ENCODE measurements at regions not wholly inside any gene's neighbourhood (a gene's known extent, or its start where the extent isn't known, plus 50 kb on each side); places are given as distances from the start of the nearest gene placed in this dataset.

DNA sequence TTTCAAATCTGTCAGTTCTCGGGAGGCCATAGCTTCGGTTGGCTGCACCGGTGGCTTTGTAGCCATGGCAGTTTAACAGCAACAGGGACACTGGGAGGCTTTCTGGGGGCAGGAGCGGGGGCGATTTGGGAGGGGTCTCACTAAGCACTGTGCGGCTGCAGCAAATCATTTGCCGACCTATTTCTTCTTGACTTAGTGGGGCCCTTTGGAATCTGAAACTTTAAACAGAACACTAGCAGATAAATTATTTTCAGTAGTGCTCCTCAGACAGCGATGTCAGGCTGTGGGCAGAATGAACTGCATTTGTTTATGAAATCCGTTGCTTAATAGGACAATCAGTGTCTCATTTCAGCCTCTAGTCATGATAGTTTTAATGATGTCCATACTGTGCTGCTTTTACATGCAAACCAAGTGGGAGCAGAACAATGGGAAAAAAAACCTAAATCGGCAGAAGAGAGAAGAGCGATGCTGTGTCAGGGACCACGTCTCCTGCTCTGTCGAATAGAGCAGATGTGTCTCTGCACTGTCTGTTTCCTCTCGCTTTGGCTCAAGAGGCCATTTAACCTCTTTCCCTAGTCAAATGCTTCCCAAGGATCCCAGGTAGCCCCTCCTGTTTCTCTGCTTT is 211.9 kb downstream of the OLFM4 start:
- H3K4me3 ChIP-seq (ENCODE audit: low read length), result no peak overlapping the region
- DNase-seq (ENCODE audit: low read depth), result no peak
- no peak for TF ChIP-seq CTCF (conservative IDR thresholded peaks at IDR 0.05; ENCODE audit: low read depth, low read length)

DNA sequence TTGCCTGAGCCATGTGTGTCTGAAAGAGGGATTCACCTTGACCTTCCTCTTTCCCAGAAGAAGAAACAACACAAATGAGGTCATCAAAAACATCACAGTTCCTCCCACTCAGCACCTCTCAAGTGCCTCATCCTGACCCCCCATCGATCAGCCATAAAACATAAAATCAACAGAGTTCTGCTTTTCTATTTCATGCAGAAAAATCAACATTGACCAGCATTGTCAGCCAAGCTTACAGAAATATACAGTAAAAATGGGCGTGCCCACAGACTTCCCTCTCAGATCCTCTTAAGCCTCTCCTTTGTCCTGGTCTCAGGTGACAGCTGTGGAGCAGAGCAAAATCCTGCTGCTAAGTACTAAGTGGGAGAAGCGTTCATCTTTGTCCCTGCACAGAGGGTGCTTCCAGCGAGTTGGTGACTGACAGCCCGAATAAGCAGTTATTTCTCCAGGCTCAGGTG is 213.3 kb downstream of the OLFM4 start:
- TF ChIP-seq CTCF (conservative IDR thresholded peaks at IDR 0.05; ENCODE audit: low read depth, low read length), result no peak
- DNase-seq (ENCODE audit: low read depth), result no peak

DNA sequence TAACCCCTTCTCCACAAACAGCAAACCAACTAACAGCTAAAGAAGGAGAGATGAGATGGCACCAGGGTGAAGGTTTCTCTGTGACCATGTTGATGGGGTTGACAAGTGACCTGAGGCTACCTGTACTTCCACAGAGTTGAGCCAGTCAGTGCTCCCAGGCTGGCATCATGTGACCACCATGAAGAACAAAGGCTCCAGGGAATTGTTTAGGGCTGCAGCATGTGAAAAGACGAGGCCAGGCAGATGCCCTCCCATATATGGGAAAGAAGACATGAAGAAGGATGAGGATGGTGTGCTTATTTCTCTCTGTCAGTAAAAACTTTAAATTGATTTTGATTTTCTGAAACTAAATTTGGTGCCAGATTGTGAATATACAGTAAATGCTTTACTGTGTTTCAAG is 220.6 kb downstream of the OLFM4 start:
- TF ChIP-seq CTCF (conservative IDR thresholded peaks at IDR 0.05; ENCODE audit: low read depth, low read length), result no peak
- no peak overlapping the region for H3K4me3 ChIP-seq (ENCODE audit: low read length)

More for the DNA sequence above, 213.3 kb downstream of the OLFM4 start:
- H3K4me3 ChIP-seq (ENCODE audit: low read length), result no peak overlapping the region

DNA sequence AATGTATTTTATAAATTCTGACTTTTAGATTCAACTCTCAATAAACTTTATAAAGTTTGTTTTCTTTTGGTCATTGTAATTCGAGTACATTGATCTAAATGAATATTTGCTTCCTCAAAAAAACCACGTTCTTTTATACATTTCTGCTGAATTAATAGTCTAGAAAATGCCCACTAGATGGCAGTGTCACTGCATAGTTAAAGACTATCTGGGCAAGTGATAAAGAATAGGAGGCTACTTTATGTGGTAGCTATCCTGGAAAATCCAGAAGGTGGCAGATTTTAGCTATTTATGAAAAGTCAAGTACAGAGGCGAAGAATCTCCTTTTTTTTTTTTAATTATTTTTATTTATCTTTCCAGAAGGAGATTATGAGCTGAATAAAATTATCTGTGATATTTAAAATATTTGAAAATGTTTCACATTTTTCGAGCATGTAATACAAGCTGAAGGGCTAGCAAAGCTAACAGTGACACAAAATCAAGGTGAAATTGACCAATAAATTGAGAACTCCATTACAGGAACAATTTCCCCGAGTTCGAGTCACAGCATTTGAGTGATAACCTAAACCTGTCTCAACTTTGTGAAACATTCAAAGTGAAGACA is 221.8 kb downstream of the OLFM4 start:
- DNase-seq (ENCODE audit: low read depth), result peak; percentile 17
- no peak overlapping the region for H3K4me3 ChIP-seq (ENCODE audit: low read length)
- TF ChIP-seq CTCF (conservative IDR thresholded peaks at IDR 0.05; ENCODE audit: low read depth, low read length), result peak; percentile 71

More for the DNA sequence above, 220.6 kb downstream of the OLFM4 start:
- DNase-seq (ENCODE audit: low read depth), result no peak

DNA sequence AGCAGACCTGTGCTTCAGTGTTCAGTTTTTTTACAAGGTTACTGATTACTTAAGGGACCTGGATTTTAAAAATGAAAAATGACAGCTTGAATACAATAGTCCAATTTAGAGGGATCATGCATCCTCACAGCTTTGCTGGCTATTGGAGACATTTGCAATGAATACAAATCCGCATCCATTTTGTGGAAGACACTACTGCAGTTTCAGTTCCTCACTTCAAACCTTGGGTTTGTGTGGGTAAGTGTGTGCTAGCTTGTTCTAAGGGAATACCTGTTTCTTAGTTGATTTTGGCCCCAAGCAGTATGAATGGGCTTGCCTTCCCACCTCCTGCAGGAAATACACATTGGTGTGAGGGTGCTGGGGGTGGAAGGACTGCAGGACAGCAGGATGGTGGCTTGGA is 222.4 kb downstream of the OLFM4 start:
- DNase-seq (ENCODE audit: low read depth), result no peak
- TF ChIP-seq CTCF (conservative IDR thresholded peaks at IDR 0.05; ENCODE audit: low read depth, low read length), result no peak
- H3K4me3 ChIP-seq (ENCODE audit: low read length), result no peak overlapping the region

- no peak overlapping the region for H3K4me3 ChIP-seq (ENCODE audit: low read length)
- TF ChIP-seq CTCF (conservative IDR thresholded peaks at IDR 0.05; ENCODE audit: low read depth, low read length), result no peak
- DNase-seq (ENCODE audit: low read depth), result no peak
These were observed 225.9 kb downstream of the OLFM4 start for GRCh38 chr13:53254500-53254899.

DNA sequence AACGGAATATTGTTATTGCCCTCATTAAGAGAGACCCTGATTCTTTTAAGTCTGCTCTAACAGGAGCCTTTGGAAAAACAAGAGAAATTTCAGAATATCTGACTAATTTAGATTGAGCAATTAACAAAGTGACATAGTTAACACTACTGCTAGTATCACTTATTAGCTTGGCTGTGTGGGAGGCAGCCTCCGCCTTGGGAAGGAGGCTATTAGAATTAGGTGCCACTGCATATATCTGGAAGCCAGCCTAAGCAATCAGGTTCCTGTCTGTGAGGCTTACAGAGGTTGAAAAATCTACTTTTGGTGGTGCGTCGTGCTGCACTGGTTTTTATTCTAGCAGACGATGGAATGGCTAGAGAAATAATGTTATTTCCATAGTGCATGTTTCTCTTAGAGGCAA is 227.2 kb downstream of the OLFM4 start:
- no peak overlapping the region for H3K4me3 ChIP-seq (ENCODE audit: low read length)
- no peak for TF ChIP-seq CTCF (conservative IDR thresholded peaks at IDR 0.05; ENCODE audit: low read depth, low read length)

More for the DNA sequence above, 227.2 kb downstream of the OLFM4 start:
- no peak for DNase-seq (ENCODE audit: low read depth)

Data from retinal pigment epithelial cell (primary cell).